Trophoblast cell (in vitro differentiated cells and primary cell): ENCODE measurements at regions not wholly inside any gene's neighbourhood (a gene's known extent, or its start where the extent isn't known, plus 50 kb on each side); places are given as distances from the start of the nearest gene placed in this dataset.
A peak's percentile ranks its signal among the peaks of the same experiment; 100 is the strongest.

Experiments used
- DNase-seq, 2 donors: peaks; one replicate each; pipeline ENCODE4 v3.0.0-alpha.2; 2016
- H2AFZ ChIP-seq: 2 replicates; pipeline ENCODE4 v1.6.1; 2013; ENCODE audit warnings: low read length, moderate library complexity, mild to moderate bottlenecking; ENCODE audit not compliant: insufficient read depth, poor library complexity
- H2AK5ac ChIP-seq: 2 replicates; pipeline ENCODE4 v1.6.1; 2013; ENCODE audit warnings: mild to moderate bottlenecking, low read length
- H2BK120ac ChIP-seq: 2 replicates; pipeline ENCODE4 v1.6.1; 2013; ENCODE audit warnings: low read length, mild to moderate bottlenecking, moderate library complexity; ENCODE audit not compliant: insufficient read depth, poor library complexity
- H2BK12ac ChIP-seq: 2 replicates; pipeline ENCODE4 v1.6.1; 2013; ENCODE audit warnings: mild to moderate bottlenecking, low read length, moderate library complexity
- H2BK5ac ChIP-seq: 2 replicates; pipeline ENCODE4 v1.6.1; 2013; ENCODE audit warnings: low read length, low read depth, moderate library complexity, mild to moderate bottlenecking; ENCODE audit not compliant: poor library complexity
- H3K14ac ChIP-seq: 2 replicates; pipeline ENCODE4 v1.6.1; 2013; ENCODE audit warnings: mild to moderate bottlenecking, low read length
- H3K18ac ChIP-seq: 2 replicates; pipeline ENCODE4 v1.6.1; 2013; ENCODE audit warnings: mild to moderate bottlenecking, low read length
- H3K23ac ChIP-seq: 2 replicates; pipeline ENCODE4 v1.6.1; 2013; ENCODE audit warnings: low read length
- H3K27ac ChIP-seq: 2 replicates; pipeline ENCODE4 v1.5.1; 2013; ENCODE audit warnings: low read depth, mild to moderate bottlenecking, inconsistent platforms, low read length, moderate library complexity
- H3K27me3 ChIP-seq: 2 replicates; pipeline ENCODE4 v1.6.1; 2013; ENCODE audit warnings: inconsistent platforms, mild to moderate bottlenecking, low read length, moderate library complexity; ENCODE audit not compliant: insufficient read depth
- H3K36me3 ChIP-seq, 2 experiments: 1 replicate in 1 of 2; 2 replicates in 1 of 2; pipeline ENCODE4 v1.6.1; 2013; ENCODE audit warnings: low read length in 2 of 2, mild to moderate bottlenecking in 2 of 2, moderate library complexity in 1 of 2; ENCODE audit not compliant: insufficient read depth in 2 of 2, control insufficient read depth in 1 of 2
- H3K4ac ChIP-seq: 2 replicates; pipeline ENCODE4 v1.6.1; 2013; ENCODE audit warnings: low read depth, mild to moderate bottlenecking, low read length, moderate library complexity
- H3K4me1 ChIP-seq, 2 experiments: 1 replicate in 1 of 2; 2 replicates in 1 of 2; pipeline ENCODE4 v1.6.1; 2013; ENCODE audit warnings: low read length in 2 of 2, mild to moderate bottlenecking in 2 of 2, moderate library complexity in 1 of 2; ENCODE audit not compliant: insufficient read depth in 2 of 2, control insufficient read depth in 1 of 2
- H3K4me2 ChIP-seq: 2 replicates; pipeline ENCODE4 v1.6.1; 2013; ENCODE audit warnings: inconsistent platforms, mild to moderate bottlenecking, low read length, moderate library complexity
- H3K4me3 ChIP-seq: 2 replicates; pipeline ENCODE4 v1.5.1; 2013; ENCODE audit warnings: mild to moderate bottlenecking, low read depth, low read length, inconsistent platforms
- H3K79me1 ChIP-seq: one replicate; pipeline ENCODE4 v1.6.1; 2013; ENCODE audit warnings: low read length
- H3K79me2 ChIP-seq: 2 replicates; pipeline ENCODE4 v1.6.1; 2013; ENCODE audit warnings: low read length, mild to moderate bottlenecking; ENCODE audit not compliant: control insufficient read depth, insufficient read depth, poor library complexity
- H3K9ac ChIP-seq: 2 replicates; pipeline ENCODE4 v1.6.1; 2013; ENCODE audit warnings: mild to moderate bottlenecking, low read length
- H3K9me3 ChIP-seq: 2 replicates; pipeline ENCODE4 v1.6.1; 2013; ENCODE audit warnings: low read depth, mild to moderate bottlenecking, control low read depth, inconsistent platforms, low read length; ENCODE audit not compliant: insufficient read depth
- H4K12ac ChIP-seq: 2 replicates; pipeline ENCODE4 v1.6.1; 2013; ENCODE audit warnings: low read depth, mild to moderate bottlenecking, low read length, moderate library complexity
- H4K8ac ChIP-seq: 2 replicates; pipeline ENCODE4 v1.6.1; 2013; ENCODE audit warnings: low read depth, mild to moderate bottlenecking, low read length, moderate library complexity
- H4K91ac ChIP-seq: one replicate; pipeline ENCODE4 v1.6.1; 2013; ENCODE audit warnings: low read depth, mild to moderate bottlenecking, low read length, moderate library complexity
- WGBS: extraction: QIAGEN DNeasy Blood & Tissue Kit; methylation state at CpG from one replicate; pipeline ENCODE4 v1.1.7; 2013; ENCODE audit warnings: missing lambda C conversion rate; ENCODE audit not compliant: insufficient read length, insufficient coverage; ENCODE audit errors: extremely low coverage; 5-methylcytosine and 5-hydroxymethylcytosine counted together

GRCh38 chr1:229022595-229023333 lies 248.1 kb upstream of the RAB4A start:
- H3K23ac ChIP-seq, result no peak overlapping the region
- H3K14ac ChIP-seq, result no peak overlapping the region
- H2AK5ac ChIP-seq, result no peak overlapping the region
- H3K4me3 ChIP-seq, result no peak overlapping the region
- no peak overlapping the region for H3K4me2 ChIP-seq
- H3K27ac ChIP-seq, result no peak overlapping the region
- no peak overlapping the region for H3K9ac ChIP-seq
- no peak for DNase-seq
- H3K79me2 ChIP-seq, result no peaks in the 10 kb centered on the region
- H2BK5ac ChIP-seq, result no peak overlapping the region
- WGBS, result no CpG with 5 or more reads among the region's 8 CpGs
- H3K4ac ChIP-seq, result no peak overlapping the region
- H2AFZ ChIP-seq, result no peak overlapping the region
- peaks cover 24 to 25% of the 10 kb centered on the region in 2 experiments for H3K4me1 ChIP-seq
- no peak overlapping the region for H2BK12ac ChIP-seq
- H3K18ac ChIP-seq, result no peak overlapping the region
- H3K9me3 ChIP-seq, result no peaks in the 10 kb centered on the region
- H4K8ac ChIP-seq, result no peak overlapping the region
- no peak overlapping the region for H4K12ac ChIP-seq
- no peak overlapping the region for H4K91ac ChIP-seq
- H3K36me3 ChIP-seq, result no peaks in the 10 kb centered on the region
- no peak overlapping the region for H2BK120ac ChIP-seq
- no peaks in the 10 kb centered on the region for H3K27me3 ChIP-seq
- peaks cover 7% of the 10 kb centered on the region for H3K79me1 ChIP-seq

- Histone ChIP-seq H2BK12ac (no peak overlapping the region), H3K36me3 (no peaks in the 10 kb centered on the region), H3K4ac (no peak overlapping the region), H3K9me3 (no peaks in the 10 kb centered on the region), H3K27me3 (no peaks in the 10 kb centered on the region), H3K79me2 (no peaks in the 10 kb centered on the region), H2BK120ac (no peak overlapping the region), H3K4me2 (no peak overlapping the region), H3K23ac (no peak overlapping the region), H3K4me3 (no peak overlapping the region), H3K9ac (no peak overlapping the region), H2BK5ac (no peak overlapping the region), H3K4me1 (peaks cover 25 to 26% of the 10 kb centered on the region in 2 experiments), H3K14ac (no peak overlapping the region), H3K27ac (no peak overlapping the region), H4K91ac (no peak overlapping the region), H3K18ac (no peak overlapping the region), H2AFZ (no peak overlapping the region), H4K12ac (no peak overlapping the region), H3K79me1 (peaks cover 7% of the 10 kb centered on the region), H4K8ac (no peak overlapping the region), H2AK5ac (no peak overlapping the region)
- no CpG with 5 or more reads among the region's 11 CpGs for WGBS
- DNase-seq, result no peak
Observed at GRCh38 chr1:229023651-229024300, 247.1 kb upstream of the RAB4A start.

GRCh38 chr1:229024528-229025130 lies 246.3 kb upstream of the RAB4A start:
- Histone ChIP-seq H2AFZ (no peak overlapping the region), H2AK5ac (peak overlapping the region; percentile 53), H3K18ac (peak overlapping the region; percentile 26), H4K12ac (no peak overlapping the region), H3K4me2 (no peak overlapping the region), H3K4ac (no peak overlapping the region), H3K9me3 (no peaks in the 10 kb centered on the region), H2BK12ac (peak overlapping the region; percentile 66), H4K8ac (peak overlapping the region; percentile 44), H3K4me1 (peaks cover 25 to 26% of the 10 kb centered on the region in 2 experiments), H3K4me3 (peak overlapping the region; percentile 2), H3K27ac (no peak overlapping the region), H4K91ac (peak overlapping the region; percentile 56), H3K79me1 (peaks cover 7% of the 10 kb centered on the region), H3K36me3 (no peaks in the 10 kb centered on the region), H3K23ac (no peak overlapping the region), H2BK120ac (peak overlapping the region; percentile 54), H3K14ac (peak overlapping the region; percentile 50), H2BK5ac (no peak overlapping the region), H3K79me2 (no peaks in the 10 kb centered on the region), H3K27me3 (no peaks in the 10 kb centered on the region), H3K9ac (no peak overlapping the region)
- no CpG with 5 or more reads among the region's 13 CpGs for WGBS
- peak; percentile 63 to 76 for DNase-seq

GRCh38 chr1:229025576-229025975 lies 245.3 kb upstream of the RAB4A start:
- Histone ChIP-seq H2AK5ac (no peak overlapping the region), H3K79me1 (peaks cover 7% of the 10 kb centered on the region), H2AFZ (no peak overlapping the region), H3K9me3 (no peaks in the 10 kb centered on the region), H2BK5ac (no peak overlapping the region), H2BK12ac (no peak overlapping the region), H4K91ac (peak overlapping the region; percentile 0), H3K4ac (no peak overlapping the region), H2BK120ac (no peak overlapping the region), H4K8ac (no peak overlapping the region), H3K4me1 (peaks cover 25 to 26% of the 10 kb centered on the region in 2 experiments), H3K79me2 (no peaks in the 10 kb centered on the region), H3K27ac (no peak overlapping the region), H3K18ac (no peak overlapping the region), H3K14ac (no peak overlapping the region), H3K27me3 (no peaks in the 10 kb centered on the region), H3K9ac (no peak overlapping the region), H3K4me2 (no peak overlapping the region), H3K4me3 (no peak overlapping the region), H3K23ac (no peak overlapping the region), H4K12ac (no peak overlapping the region), H3K36me3 (no peaks in the 10 kb centered on the region)
- no peak for DNase-seq
- no CpG with 5 or more reads among the region's 2 CpGs for WGBS
